ENCODE measurements at regions not wholly inside any gene's neighbourhood (a gene's known extent, or its start where the extent isn't known, plus 50 kb on each side); places are given as distances from the start of the nearest gene placed in this dataset.
"Not testable (repeated sequence)": the region's sequence is repeated elsewhere in the genome, so short reads cannot be mapped to it uniquely, and the experiment has no call there.

DNA sequence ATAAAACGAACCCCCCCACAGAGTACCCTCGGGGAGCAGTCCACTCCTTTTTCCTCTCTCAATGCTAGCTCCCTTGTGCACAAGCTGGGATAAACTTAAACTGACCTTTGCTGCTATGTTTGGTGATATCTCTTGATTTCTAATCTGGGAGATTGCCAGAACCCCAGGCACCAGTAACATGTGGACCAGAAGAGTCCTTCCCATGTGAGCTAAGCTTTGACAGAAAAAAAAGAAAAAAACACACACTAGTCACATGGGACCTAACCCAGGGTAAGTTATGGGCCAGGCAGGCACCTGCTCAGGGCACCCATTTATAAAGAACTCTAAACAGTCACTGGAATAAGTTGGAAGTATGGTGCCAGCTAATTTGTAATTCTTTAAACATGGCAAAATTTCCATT is 242.6 kb downstream of the EN1 start:
- no peak for DNase-seq

DNA sequence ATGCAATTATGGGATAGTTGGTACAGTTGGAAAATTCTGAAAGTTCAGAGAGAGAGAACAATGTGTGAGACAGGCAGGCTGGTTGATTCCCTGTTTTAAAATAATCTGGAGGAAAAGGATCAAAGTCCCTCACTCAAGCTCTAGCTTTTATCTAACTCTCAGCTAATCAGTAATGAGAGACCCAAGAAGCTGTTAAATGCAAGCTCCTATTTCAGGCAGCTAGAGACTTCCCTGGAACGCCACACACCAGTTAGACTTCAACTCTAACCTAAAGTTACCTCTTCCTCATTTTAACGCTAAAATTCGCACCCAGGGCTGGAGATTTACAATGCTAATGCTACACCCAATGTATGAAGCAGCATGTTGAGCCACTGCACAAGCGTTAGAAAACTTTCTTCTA is 243.1 kb downstream of the EN1 start:
- DNase-seq: no peak

DNA sequence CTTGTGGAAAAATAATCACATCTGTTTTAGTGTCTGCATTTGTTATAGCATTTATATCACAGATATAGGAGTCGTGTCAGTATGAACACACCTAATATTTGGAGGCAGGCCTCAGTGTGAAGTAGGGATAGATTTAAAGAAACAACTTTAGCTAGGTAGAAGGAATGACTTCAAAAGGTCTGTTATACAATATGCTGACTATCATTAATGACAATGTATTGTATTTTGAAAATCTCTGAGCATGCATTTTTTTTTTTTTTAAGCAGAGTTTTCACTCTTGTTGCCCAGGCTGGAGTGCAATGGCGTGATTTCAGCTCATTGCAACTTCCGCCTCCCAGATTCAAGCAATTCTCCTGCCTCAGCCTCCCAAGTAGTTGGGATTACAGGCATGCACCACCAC is 248.3 kb downstream of the EN1 start:
- DNase-seq: no peak

DNA sequence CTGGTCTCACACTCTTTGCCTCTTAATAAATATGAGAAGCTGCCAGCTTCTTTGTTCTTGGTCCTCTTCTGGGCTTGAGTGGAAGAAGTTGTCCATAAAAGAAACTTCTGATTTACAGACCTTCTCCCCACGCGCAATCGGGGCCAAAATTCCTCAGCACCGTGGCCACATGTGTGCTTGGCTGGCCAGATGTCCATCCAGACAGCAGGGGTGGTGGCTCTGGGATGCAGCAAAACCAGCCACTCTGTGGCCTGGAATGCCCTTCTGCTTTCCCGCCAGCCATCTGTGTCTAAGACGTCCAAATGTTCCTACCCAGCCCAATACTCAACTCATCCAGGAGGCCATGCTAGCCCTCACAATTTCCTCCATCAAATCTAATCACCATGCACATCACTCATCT is 250.8 kb downstream of the EN1 start:
- no peak for DNase-seq

DNA sequence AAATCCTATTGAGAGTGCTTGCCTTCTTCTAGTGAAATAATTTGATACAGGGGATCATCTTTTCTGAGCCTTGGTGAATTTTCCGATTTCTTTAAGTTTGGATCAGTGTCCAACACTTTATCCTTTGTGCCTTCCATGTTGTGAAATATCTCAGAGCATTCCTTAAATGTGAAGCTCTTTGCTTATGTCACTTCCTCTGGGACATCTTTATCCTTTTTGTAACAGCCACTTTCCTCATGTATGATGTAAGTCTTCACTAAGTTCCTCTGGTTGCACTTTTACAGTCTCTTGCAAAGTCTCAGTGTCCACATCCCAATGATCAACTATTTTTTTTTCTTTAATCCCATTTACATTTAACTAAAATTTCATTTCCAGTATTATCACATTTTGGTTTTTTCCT is 254.2 kb downstream of the EN1 start:
- no peak for DNase-seq

DNA sequence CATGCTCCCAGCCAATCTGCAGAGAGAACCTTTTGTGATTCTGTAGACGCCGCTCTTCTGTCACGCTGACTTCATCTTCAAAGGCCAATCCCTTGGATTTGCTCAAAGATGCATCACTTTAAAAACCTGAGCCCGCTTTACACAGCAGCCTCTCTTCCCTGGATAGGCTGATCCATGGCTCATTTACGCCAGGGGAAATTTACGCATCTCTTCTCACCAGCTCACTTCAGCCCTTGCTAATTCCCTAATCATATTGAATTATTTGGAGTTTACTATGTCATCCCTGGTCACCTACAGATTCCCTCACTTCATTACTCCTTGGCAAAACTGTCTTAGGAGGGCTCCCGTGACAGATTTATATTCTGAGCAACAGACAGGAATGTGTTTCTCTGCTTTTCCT is 256.2 kb downstream of the EN1 start:
- DNase-seq: no peak

DNA sequence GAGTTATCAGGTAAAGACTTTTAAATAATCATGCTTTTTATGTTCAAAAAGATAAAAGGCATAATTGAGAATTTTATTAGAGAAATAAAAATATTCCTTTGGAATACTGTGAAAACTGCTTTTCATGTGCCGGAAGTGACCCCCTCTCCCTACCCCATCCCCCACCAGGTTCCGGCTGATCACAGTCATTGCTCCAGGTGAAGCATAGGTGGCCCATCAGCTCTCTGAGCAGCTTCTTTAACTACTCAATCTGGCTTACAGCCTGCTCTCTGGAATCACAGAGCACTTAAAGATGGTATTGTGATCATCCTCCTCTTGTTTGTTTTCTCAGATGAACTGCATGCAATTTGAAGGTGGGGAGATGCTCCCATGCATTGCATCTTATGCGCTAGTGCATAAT is 257.7 kb downstream of the EN1 start:
- DNase-seq: no peak

DNA sequence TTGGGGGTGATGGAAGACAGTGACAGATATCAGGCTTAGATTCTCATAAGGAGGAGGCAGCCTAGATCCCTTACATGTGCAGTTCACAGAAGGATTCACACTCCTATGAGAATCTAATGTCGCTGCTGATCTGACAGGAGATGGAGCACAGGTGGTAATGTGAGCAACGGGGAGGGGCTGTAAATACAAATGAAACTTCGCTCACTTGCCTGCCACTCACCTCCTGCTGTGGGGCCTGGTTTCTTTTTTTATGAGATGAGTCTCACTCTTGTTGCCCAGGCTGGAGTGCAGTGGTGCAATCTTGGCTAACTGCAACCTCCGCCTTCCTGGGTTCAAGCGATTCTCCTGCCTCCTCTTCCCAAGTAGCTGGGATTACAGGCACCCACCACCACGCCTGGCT is 258.6 kb downstream of the EN1 start:
- DNase-seq: no peak

DNA sequence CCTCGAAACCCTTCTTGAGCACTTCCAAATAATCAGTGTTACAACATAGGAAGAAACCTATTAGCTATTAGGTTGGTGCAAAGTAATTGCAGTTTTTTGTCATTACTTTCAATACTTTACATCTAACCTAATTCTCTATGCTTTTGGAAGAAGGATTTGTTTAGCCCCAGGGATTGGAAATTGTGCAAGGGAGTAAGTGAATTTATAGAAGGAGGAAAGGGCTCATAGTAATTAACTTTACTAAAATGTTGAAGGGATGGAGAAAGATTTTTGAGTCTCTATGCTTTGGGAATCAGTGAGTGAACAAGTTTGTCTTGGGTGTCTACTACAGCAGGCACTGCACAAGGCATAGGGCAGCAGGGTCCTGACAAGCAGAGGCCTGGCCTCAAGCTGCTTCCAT is 261.1 kb downstream of the EN1 start:
- no peak for DNase-seq

DNA sequence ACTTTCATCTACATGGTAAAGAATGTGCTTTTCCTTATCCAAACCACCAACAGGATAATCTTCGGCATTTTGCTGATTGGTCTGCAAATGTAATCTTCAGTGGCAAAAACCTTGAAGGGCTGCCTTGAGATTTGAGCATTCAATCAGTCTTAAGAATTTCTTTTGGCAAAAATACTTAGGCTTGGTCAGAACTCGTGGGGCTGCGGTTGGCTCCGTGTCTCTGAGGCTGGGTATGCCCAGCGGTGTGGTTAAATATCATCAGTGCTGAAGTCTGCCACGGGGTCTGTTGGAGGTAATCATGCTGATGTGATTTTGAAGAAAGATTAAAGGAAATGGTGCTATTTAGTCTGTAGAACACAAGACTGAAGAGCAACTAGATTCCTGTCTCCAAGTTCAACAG is 262.6 kb downstream of the EN1 start:
- no peak for DNase-seq

DNA sequence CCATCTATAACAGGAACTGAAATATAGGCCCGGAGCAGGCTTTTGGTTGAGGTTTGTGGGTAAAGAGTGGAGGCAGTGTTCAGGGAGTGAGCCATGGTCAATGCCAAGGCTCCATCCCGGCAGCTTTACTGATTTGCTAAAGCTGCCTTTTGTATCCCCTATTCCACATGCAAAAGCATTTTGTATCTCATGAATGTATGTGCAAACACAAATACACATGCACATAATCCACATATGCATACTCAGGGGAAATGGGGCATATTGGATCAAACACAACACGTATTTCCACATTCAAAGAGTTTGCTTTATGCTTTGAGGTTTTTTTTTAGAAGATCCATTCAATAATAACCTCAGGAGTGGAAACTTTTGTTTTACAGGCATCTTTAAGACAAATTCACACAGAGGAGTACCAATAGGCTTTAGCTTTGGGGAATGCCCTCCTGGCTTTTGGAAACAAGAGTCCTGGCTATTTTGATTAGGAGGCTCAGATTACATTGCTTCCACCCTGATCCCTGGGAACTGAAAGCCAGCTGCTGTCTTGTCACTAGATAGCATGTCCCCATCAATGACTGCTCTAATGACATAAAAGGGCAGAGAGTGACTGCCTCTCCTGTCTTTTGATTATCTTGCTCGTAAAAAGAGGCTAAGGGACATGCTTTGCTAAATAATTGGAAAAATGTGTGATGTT is 263.2 kb downstream of the EN1 start:
- no peak for DNase-seq

DNA sequence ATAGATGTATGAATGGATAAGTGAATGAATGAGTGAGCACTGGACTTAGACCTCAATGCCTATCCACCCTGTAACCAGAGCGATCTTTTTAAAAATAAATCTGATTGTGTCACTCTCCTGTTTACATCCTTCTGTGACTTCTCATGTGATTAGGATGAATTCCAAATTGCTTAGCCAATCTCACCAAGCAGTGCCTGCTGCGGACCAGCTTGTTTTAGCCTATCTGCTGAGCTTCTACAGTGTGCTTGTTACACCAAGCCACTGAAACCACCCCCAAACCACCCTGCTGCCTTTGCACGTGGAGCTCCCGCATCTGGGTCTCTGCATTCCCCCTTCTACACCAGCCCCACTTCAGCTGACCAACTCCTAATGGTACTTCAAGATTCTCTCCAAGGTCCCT is 265.4 kb downstream of the EN1 start:
- DNase-seq: no peak

DNA sequence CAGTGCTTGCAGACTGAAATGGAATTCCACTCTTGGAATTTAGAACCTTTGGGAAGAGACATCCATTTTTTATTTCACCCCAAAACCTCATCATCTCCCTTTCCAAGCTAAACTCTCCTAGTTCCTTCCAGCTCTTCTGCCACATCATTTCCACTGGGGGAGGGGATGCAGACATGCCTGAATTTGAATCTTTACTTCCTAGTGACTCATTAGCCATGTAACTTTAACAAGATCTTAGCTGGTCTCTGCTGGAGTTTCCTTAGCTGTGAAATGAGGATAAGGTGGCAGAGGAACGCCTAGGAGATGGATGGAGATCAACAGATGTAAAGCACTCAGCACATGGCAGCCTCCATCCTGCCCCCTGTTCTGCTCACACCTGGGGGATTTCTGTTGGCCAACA is 266.8 kb downstream of the EN1 start:
- no peak for DNase-seq

DNA sequence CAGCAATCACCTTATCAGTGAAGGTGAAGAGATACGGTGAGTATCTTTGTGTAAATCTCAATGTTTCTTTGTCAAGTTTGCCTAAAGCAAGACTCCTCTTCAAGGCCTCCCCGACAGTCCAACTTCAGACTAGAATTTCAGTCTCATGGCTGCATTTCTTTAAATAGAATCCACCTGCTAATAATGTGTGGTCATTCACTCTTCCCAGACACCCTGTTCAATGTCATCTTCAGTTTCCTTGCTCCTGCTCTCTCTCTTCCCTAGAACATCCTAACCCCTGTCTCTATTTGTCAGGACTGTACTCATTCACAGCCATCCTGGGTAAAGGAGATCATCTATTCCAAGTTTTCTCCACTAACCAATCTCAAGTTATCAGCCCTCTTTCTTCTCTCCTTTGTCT is 267.3 kb downstream of the EN1 start:
- no peak for DNase-seq

DNA sequence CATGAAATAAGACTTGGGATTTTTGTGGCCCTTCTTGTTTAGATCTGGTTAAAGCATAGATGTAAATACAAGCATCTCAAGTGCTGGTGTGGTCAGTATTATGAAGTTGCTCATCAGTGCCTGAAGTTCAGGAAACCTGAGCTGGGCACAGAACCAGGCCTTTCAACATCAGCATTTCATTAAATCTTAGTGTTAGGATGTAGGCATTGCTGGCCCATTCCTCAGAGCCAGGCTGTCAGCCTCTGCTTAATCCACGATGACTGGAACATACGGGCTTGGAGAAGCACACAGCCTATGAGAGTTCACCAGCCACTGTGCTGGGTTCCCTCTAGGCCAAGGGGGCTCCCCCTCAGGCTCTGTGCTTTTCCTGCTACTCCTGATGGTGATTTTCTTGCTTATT is 270.2 kb downstream of the EN1 start:
- no peak for DNase-seq

DNA sequence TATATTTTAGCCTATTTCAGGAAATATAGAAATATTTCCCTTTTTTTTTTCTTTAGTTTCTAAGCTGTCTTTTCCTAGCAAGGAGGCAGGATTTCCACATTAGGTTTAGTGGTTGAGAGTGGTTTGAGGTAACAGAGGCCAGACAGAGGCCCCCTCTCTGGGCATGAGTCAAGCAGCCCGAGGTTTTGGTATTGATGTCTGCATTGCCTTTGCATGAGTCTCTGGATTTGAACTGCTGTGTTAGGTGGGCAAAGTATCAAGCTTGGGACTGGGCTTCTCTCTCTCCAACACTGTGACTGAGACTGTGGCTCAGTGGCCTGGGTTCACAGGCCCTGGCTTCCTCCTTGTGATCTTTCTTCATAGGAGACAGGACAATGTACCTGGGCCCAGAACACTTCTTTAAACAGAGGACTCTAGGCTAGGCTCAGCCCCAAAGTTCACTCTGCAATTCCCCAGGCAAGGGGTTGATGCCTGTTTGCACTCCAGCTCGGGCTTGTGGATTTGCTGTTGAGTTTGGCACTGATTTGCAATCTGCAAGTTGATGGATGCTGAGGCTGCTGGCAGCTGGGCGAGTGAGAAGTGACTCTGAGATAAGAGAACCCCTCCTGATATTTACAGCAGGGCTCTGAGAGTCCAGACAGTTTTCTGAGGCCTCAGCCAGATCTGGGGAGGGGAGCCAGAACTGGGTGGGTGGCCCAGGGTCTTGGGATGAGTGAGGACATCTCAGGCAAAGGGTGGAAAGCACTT is 271.2 kb downstream of the EN1 start:
- DNase-seq: no peak

DNA sequence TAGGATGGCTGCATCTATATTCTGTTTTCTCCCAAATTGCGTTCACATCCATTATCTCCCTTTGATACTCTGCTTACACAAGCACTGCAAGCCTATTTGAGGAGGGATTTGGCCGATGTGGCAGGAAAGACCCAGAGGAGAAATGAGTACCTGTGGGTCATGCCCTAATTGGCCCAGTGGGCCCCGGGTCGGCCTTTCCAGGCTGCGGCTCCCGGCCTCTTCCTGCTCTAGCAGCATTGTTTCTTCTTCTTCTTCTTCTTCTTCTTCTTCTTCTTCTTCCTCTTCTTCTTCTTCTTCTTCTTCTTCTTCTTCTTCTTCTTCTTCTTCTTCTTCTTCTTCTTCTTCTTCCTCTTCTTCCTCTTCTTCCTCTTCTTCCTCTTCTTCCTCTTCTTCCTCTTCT is 275.1 kb downstream of the EN1 start:
- not testable (repeated sequence) for DNase-seq

DNA sequence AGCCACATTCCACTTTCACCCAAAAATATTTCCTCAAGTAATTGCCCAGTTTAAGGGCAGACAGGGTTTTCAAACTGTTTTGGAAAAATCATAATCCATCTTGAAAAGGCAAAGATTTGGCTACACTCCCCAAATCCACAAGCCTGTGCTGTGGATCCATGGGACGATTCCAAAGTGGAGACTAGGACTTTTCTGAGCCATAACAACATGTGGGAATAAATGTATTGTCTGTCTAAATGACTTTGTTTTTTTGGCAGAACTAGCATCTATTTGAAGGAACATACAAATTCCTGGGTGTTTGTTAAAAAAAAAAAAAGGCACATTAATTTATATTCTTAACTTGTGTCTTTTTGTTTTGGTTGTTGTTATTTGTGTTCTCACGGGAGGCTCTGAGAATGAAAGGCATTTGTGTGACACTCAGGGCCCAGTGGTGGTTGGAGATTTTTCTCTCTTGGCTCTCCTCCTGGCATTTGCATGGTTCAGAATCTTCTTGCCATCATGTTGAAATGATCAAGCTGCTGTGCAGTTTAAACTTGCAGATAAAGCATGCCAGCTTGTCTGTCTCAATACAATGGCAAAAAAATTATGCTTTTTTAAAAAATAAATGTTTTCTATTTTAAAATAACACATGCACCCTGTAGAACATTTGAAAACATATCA is 277.4 kb downstream of the EN1 start:
- DNase-seq: no peak

DNA sequence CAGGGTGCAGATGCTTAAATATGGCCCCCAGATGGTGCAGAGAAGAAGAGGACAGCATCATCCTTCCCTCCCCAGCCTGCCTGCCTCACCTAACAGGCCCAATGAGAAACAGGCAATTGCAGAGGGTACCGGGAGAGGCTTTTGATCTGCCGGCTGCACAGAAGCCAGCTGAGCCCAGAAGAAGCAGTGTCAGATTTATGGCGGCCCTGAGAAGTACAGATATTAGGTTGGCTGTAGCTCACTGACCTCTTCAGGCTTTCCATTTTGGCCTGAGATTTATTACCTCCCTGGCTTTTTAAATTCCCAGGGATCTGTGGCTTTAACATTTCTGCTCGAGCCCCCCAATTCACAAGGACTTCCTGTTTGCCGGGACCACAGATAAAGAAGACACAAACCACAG is 278.7 kb downstream of the EN1 start:
- DNase-seq: no peak

DNA sequence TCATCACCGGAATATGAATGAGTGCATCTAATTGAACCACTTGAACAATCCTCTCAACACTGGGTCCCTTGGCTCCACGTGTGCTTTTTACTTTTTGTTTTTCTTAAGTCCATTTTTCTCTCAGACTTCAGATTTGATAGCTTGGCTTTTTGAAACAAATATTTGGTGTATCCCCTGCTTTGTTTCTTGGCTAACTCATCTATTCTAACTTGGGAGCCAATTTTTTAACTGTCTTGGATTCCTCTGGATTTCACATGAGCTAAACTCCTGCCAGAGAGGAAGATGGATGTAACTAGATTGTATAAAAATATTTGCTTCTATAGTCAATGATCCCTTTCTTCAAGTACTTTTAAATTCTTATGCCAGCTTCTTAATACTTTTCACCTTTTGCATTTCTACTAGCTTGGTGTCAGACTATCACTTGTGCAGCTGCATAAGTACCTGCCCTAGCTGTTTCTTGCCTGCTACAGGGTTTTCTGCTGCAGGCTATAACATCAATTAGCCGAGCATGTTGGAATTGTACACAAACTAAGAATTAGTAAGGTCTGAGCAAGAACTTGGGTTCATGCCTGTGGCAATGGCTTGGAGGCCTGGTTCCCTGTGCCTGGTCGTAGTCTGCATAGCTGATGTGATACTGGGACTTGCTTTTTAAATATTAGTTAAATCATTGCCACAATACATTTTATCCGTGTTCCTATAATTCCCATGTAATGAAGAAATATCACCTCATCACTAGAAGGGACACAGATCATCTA is 281.5 kb downstream of the EN1 start:
- no peak for DNase-seq

DNA sequence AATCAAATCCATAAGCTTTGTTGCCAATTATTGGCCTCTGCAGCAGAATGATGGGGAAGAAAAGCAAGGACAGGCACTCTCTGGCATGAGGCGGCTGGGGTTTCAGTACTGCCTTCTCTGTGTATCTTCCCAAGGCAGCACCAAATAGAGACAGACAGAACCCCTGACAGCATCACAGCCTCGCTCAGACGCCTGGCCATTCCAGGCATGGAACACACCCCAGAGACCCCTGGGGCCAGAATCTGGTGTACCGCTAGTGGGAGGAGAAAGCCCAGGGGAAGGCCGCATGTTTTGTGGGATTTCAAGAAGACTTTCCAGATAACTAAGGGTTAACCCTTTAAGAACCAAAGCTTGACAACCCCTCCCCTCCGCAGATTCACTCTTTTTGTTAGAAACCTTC is 282.1 kb downstream of the EN1 start:
- DNase-seq: no peak

DNA sequence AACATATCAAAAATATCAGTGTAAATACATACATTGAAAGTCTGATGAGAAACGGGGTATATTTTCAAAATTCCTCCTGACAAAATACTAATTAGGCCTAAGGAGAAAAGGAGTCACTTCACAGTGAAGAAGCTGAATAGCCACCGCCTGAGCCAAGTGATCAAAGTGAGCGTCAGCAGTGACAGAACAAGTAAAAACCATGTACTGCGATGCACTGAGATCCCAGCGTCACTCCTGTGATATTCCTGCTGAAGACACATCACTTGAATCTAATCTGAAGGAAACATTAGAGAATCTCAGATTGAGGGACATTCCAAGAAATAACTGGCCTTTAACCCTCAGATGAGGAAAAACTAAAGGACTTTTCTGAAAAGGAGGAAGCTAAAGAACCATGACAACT is 285.3 kb downstream of the EN1 start:
- DNase-seq: no peak

DNA sequence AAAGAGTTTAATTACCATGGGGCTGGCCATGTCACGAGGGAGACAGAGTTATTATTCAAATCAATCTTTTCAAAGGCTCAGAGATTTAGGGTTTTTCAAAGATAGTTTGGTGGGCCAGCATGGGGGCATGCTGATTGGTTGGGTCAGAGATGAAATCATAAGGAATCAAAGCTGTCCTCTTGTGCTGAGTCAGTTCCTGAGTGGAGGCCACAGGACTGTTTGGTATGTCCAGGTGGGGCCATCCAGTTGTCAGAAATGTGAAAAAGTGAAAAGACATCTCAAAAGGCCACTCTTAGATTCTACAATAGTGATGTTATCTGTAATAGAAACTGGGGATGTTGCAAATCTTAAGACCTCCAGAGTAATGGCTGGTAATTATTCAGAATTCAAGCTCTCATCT is 288.6 kb downstream of the EN1 start:
- DNase-seq: no peak

DNA sequence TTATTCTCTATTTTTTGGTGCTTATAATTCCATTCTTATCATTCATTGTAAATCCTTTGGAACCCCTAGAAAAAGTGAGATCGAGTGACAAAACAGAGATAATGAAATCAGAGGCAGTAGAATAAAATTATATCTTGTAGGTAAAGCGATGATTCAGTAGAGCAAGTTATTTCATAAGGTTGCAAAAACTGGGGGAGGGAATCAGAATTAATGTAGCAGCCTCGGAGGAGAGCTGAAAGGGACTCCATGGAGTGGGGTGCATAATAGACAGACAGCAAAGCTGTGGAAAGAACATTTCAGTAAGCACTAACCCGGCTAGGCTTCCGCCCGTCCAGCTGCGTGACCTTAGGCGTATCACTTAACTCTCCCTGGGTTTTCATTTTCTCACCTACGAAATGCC is 289.7 kb downstream of the EN1 start:
- DNase-seq: no peak

Data from activated CD4-positive, alpha-beta T cell treated with anti-CD3 and anti-CD28 coated beads for 4 hours (primary cell).